ENCODE measurements at regions not wholly inside any gene's neighbourhood (a gene's known extent, or its start where the extent isn't known, plus 50 kb on each side); places are given as distances from the start of the nearest gene placed in this dataset.
"Not testable (repeated sequence)": the region's sequence is repeated elsewhere in the genome, so short reads cannot be mapped to it uniquely, and the experiment has no call there.

DNA sequence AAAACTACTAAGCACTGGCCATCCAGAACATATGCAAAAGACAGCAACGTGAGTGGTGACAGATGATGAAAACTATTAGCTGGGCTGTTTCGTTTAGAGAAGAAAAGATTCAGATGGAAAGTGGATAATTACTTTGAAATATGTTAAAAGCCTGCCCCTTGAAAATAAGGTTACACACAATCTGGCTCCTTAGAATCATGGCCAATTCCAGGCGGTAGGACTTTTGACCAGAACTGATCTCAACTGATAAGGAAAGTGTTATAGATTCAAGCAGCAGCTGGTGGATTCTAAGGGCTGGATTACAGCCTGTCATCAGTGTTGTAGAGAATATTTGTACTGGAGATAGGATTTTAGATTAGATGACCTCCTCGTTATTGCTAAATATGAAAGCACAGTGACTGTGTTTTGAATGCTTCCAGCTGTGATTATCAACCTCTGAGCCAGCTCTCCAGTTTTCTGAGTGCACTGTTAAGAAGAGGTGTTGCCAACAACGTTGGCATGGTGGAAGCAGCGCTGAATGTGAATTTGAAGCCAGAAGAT, 75.1 kb downstream of the KBTBD2 start:
- not testable (repeated sequence) for H3K4me3 ChIP-seq (ENCODE audit: low read depth, low read length)

DNA sequence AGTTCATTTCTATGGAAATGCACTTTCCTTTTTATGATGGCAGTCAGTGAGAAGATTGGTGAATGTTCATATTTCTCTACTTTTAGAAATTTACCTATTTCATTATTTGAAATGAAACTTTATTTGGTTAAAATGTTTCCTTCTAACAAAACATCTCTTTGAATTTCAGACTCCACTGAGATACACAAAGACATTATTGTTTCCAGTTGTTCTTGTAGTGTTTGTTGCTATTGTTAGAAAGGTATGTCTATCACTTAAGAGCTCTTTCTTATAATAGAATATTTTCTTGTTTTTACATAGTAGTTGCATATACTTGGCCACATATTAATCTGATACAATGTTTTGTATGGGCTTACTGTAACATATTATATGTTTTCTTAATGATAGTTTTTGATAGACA, 76.8 kb downstream of the KBTBD2 start:
- not testable (repeated sequence) for H3K4me3 ChIP-seq (ENCODE audit: low read depth, low read length)

DNA sequence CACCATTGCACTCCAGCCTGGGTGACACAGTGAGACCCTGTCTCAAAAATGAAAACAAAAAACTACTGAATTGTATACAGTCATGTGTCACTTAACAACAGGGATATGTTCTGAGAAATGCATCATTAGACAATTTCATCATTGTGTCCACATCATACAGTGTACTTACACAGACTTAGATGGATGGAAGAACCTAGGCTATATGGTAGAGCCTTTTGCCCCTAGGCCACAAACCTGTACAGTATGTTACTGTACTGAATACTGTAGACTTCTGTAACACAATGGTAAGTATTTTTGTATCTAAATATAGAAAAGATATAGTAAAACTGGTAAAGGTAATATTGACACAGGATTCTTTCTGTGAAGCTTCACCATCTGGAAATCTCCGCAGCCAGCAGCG, 81.7 kb downstream of the KBTBD2 start:
- no peak overlapping the region for H3K4me3 ChIP-seq (ENCODE audit: low read depth, low read length)

DNA sequence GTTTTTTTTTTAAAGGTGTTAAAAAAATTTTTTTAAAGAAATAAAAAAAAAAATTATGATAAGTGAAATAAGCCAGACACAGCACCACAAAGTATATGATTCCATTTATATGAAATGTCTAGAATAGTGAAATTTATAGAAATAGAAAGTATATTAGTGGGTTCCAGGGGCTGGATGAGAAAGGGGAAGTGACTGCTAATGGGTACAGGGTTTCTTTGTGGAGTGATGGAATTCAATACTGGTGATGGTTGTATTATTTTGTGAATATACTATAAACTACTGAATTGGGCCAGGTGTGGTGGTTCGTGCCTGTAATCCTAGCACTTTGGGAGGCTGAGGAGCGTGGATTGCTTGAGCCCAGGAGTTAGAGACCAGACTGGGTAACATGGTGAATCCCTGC, 82.2 kb downstream of the KBTBD2 start:
- no peak overlapping the region for H3K4me3 ChIP-seq (ENCODE audit: low read depth, low read length)

DNA sequence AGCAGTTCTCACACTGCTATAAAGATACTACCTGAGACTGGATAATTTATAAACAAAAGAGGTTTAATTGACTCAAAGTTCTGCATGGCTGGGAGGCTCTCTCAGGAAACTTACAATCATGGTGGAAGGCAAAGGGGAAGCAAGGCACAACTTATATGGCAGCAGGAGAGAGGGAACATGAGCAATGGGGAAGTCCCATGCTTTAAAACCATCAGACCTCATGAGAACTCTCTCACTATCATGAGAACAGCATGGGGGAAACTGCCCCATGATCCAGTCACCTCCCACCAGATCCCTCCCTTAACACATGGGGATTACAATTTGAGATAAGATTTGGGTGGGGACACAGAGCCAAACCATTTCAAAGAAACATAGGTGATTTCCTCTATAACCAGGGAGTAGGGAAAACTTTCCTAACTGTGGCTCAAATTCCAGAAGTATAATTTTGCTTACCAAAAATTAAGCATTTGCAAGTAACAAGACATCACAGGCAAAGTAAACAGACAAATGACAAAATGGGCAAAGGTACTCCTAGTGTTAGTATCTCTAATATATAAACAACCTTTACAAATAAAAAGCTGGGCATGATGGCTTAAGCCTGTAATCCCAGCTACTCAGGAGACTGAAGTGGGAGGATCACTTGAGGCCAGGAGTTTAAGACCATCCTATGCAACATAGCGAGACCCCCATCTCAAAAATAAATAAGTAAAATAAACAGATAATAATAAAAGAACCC, 88.0 kb downstream of the KBTBD2 start:
- H3K4me3 ChIP-seq (ENCODE audit: low read depth, low read length), result no peak overlapping the region

DNA sequence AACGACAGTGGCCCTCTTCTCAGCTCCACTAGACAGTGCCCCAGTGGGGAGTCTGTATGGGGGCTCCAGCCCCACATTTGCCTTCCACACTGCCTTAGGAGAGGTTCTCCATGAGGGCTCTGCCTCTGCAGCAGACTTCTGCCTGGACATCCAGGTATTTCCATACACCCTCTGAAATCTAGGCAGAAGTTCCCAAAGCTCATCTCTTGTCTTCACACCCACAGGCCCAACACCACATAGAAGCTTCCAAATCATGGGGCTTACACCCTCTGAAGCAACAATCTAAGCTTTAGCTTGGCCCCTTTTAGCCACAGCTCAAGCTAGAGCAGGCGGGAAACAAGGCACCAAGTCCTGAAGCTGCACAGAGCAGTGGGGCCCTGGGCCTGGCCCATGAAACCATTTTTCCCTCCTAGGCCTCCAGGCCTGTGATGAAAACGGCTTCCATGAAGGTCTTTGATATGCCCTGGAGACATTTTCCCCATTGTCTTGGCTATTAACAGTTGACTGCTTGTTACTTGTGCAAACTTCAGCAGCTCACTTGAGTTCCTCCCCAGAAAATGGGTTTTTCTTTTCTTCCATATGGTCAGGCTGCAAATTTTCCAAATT, 89.2 kb downstream of the KBTBD2 start:
- no peak overlapping the region for H3K4me3 ChIP-seq (ENCODE audit: low read depth, low read length)

DNA sequence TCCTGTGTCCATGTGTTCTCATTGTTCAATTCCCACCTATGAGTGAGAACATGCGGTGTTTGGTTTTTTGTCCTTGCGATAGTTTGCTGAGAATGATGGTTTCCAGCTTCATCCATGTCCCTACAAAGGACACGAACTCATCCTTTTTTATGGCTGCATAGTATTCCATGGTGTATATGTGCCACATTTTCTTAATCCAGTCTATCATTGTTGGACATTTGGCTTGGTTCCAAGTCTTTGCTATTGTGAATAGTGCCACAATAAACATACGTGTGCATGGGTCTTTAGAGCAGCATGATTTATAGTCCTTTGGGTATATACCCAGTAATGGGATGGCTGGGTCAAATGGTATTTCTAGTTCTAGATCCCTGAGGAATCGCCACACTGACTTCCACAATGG, 98.5 kb downstream of the KBTBD2 start:
- H3K4me3 ChIP-seq (ENCODE audit: low read depth, low read length), result not testable (repeated sequence)

DNA sequence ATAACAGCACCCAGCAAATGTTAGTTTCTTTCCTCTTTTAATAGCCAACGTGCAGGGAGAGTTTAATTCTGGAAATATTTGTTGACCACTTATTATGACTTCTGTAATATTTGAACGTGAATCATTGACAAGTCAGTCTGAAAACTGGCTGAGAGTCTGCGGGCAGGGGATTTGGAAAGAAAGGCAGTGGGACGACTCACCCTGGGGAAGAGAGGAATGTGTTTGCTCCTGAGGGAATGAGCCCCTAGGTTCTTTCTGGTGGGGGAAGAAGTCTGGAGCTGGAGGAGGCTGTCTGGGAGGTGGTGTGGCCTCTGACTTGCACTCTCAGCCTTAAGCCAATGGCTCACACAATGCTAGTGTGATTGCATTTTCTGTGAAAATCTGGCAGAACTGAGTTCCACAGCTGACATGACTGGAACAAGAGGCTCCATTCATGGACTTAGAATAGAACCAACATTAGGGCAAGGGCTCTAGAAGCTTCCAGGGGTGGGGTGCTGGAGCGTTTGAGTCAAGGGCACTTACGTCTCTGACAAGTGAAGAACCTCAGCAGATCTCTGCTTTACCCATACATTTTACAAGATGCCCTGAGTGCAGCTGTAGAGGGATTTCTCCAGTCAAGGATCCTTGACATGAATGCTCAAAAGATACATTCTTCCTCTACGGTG, 100.7 kb downstream of the KBTBD2 start:
- not testable (repeated sequence) for H3K4me3 ChIP-seq (ENCODE audit: low read depth, low read length)

DNA sequence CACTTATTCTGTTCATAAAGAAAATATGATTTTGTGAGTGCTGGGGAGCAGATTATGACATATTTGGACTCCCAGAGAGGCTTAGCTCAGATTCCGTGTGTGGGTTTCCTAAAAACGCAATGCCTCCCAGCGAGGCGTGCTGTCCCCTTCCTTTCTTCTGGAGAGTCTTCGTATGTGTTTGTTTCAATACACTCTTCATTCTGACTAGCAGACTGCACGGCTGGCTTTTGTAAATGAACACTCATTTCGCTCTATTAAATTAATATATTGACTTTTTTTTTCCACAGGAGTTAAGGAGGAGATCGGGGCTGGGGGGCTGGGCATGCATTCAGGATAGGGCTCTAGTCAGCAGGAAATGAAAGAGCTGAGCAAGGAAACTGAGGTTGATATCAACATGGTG, 102.3 kb downstream of the KBTBD2 start:
- not testable (repeated sequence) for H3K4me3 ChIP-seq (ENCODE audit: low read depth, low read length)

DNA sequence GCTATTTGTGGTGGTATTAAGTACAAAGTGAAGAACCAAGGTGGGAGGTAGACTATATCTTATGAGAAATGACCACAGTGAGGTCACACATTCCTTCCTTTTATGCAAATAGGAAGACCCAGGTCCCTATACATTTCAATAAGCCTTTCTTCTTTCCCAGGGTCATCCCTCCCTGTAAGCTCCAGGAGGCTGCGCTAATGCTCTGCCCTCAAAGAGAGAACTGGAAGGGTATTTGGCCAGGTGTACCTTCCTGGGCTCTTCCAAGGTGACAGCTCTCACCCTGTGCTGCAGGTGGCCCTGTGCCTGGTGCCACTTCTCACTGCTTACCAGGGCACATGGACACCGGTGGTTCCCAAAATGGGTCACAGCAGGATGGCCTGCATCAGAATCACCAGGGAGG, 103.4 kb downstream of the KBTBD2 start:
- not testable (repeated sequence) for H3K4me3 ChIP-seq (ENCODE audit: low read depth, low read length)

DNA sequence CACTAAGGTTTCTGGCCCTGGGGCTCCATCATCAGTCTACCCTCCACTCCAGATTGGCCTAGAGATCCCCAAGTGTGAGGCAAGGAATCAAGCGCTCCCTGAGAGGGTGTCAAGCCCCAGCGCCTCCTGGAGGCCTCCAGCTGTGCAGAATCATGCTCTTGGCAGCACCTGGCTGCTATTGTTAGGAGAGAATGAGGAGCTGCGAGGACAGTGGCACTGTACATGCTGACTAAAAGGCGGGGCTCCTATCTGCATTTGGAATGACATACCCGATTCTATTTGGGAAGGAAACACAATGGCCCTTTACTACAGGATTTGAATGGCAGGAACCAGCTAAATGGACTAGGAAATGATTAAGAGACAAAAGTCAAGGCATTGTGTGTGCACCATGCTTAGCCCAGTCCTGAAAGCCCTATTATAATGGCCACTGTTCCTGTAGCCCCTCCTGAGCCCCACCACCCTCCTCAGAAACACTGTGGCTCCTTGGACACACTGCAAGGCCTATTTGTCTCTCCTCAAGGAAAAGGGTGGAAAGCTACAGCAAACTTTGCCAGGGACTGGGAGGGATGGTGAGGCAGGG, 106.1 kb downstream of the KBTBD2 start:
- H3K4me3 ChIP-seq (ENCODE audit: low read depth, low read length), result not testable (repeated sequence)

DNA sequence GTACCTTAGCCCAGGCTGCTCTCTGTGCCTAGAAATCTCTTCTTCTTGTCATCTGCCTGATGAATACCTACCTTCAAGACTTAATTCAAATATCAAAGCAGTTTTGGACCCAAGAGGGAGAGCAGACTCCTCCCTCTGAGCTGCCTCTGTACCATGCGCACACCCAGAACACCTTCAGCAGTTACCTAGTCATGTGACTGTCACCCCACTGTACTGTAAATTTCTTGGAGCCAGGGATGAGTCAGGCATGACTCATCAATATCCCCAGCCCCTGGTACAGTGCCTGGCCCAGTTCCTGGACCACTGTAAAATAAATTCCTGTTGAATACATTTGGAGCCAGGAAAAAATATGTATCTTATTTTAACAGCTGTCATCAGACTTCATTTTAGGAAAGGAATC, 111.7 kb downstream of the KBTBD2 start:
- H3K4me3 ChIP-seq (ENCODE audit: low read depth, low read length), result not testable (repeated sequence)

DNA sequence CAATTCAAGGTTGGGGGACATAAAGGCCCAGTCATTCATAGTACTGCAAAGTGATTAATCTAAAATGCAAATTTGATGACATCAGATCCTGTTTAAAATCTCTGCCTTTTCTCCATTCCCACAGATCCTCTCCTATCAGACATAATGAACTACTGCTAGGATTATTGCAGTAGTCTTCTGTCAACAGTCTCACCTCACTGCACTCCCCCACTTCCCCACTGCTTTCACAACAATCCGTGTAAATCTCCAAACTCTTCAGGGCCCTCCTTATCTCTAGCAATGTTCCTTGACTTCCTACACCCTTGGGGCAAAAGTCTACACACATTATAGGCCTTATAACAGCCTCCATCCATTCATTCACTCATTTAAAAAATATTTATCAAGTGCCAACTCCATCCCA, 112.4 kb downstream of the KBTBD2 start:
- no peak overlapping the region for H3K4me3 ChIP-seq (ENCODE audit: low read depth, low read length)

DNA sequence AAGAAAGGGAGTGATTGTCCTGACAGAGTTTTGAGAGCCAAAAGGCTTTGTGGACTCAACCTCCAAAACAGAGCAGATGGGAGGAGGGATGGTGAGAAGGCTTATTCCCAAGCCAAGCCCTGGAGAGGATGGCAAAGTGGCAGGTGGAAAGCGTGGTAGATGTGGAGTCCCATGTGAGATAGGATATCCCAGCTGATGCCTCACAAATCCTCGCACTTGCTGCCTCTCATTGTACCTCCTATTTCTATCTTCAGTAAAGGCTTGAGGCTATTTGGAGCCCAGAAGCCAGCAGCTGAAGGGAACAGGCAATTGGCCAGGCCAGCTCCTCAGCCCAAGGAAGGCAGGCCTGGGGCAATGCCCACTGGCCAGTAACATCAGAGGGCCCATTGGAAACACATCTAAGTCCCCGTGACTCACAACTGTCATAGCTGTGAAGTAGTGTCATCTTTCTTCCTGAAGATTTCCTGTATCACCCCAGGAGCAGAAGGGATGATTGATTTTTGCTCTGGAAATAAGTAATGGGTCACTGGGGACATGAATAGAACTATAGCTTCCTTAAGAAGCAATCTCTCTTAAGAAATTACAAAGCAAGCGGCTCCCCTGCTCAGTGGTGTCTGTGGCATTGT, 114.4 kb downstream of the KBTBD2 start:
- not testable (repeated sequence) for H3K4me3 ChIP-seq (ENCODE audit: low read depth, low read length)

DNA sequence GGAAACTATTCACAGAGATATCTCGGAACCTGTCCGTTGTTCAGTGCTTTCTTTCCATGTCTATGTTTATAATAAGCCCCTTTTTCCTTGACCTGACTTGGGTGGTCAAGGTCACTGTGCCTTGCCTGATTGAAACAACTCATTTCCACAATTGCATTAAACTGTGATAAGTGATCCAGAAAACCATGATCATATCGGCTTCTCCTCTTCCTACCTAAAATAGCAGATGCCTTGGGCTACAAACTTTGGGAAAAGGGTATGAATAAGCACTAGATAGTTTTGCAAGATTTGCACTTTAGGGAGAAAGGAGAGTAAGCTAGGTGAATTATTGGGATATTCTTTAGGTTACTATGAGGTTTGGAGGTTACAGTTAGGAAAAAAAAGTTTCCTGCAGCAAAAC, 115.2 kb downstream of the KBTBD2 start:
- not testable (repeated sequence) for H3K4me3 ChIP-seq (ENCODE audit: low read depth, low read length)

DNA sequence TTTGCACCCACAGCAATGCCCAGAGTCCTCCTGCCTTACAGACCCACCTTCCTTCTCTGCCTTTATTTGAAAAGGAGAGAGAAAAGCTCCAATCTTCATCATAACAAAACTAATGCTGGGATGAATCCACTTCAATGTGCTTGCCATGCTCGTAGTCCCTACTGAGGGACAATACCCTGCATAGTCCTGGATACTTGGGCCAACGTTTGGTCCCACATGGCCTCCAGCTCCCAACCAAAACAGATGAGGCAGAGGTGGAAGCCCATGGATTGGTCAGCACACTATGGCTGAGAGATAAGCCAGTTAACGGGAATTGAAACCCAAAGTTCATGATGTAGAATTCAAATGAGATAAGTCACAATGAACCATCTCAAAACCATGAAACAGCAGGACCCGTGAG, 115.8 kb downstream of the KBTBD2 start:
- not testable (repeated sequence) for H3K4me3 ChIP-seq (ENCODE audit: low read depth, low read length)

DNA sequence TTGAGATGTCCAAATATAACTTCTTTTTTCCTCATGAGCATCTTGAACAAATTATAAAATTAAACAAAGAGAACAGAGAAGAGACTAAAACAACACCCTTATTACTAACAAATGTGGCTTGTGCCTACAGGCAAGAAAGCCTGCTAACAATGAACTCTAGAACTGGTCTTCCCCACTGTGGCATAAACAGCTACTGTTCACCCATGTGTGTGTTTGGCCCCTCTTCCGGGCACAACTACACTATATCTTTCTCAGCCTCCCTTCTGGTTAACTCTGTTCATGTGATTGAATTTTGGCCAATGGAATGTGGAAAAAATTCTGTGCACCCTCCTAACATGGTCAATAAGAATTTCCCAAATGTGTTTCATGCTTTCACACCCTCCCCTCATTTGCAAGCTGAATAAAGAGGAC, 117.0 kb downstream of the KBTBD2 start:
- H3K4me3 ChIP-seq (ENCODE audit: low read depth, low read length), result no peak overlapping the region

DNA sequence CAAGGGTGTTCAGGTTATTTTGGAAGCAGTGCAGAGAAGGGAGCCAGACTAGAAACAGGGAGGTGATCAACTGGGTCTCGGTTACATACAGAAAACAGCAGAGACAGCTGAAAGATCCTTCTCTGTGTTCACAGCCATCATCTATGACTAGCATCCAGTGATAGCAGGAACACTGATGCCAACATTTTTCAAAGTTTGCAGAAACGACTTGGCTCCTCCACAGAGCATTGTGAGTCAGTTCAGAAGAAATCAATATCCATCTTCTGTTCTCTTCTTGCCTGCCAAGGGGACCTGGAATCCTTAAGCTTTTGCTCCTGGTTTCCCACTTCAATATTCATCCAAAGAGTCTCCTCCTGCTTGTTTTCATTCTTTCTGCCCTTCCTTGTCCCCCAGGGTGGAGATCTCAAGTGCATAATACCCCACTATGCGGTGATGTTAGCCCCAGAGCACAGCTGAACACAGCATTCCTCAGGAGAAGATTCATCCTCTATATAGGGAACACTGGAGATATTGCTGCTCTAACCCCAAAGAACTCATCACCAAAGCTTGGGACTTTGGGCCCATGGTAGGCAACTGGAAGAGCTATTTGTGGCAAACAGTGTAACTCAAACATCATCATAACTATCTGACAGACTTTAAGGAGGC, 122.6 kb downstream of the KBTBD2 start:
- H3K4me3 ChIP-seq (ENCODE audit: low read depth, low read length), result not testable (repeated sequence)

DNA sequence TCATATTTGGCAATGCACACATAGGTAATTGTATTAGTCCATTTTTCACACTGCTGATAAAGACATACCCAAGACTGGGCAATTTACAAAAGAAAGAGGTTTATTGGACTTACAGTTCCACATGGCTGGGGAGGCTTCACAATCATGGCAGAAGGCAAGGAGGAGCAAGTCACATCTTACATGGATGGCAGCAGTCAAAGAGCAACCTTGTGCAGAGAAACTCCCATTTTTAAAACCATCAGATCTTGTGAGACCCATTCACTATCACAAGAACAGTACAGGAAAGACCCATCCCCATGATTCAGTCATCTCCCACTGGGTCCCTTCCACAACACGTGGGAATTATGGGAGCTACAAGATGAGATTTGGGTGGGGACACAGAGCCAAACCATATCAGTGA, 123.2 kb downstream of the KBTBD2 start:
- H3K4me3 ChIP-seq (ENCODE audit: low read depth, low read length), result not testable (repeated sequence)

DNA sequence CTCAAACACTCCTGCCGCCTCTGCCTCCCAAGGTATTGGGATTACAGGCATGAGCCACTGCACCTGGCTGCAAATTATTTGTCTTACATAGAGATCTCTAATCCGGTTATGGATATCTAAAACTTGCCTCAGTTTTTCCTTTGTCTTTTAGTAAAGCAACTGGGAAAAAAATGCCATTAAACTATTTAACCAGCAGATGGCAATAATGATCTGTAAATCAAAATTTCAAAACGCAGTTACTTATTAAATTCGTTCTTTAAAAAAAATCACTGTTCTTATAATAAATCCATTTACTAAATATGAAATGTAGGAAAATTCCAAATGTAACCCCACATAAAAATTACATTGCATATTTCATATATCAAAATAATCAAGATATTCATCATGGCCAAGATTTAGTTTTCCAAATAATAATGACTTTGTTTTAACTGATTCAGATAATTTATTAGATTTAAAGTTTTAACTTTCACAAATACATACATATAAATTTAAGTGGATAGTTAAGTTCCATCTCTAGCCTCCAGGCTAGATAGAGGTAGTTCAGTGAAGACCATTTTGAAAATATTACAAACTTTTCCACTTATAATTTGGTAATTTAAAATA, 125.8 kb downstream of the KBTBD2 start:
- not testable (repeated sequence) for H3K4me3 ChIP-seq (ENCODE audit: low read depth, low read length)
